Muscle layer of duodenum (tissue), 2 donors: ENCODE measurements at regions not wholly inside any gene's neighbourhood (a gene's known extent, or its start where the extent isn't known, plus 50 kb on each side); places are given as distances from the start of the nearest gene placed in this dataset.

Source experiments
- H3K27ac ChIP-seq: one replicate; pipeline ENCODE4 v1.7.0; 2013; ENCODE audit warnings: mild to moderate bottlenecking, low read length
- H3K27me3 ChIP-seq: one replicate; pipeline ENCODE4 v1.7.0; 2013; ENCODE audit warnings: low read depth, mild to moderate bottlenecking, control low read depth, low read length
- H3K36me3 ChIP-seq, 2 donors: one replicate each; pipeline ENCODE4 v1.7.0; 2013; ENCODE audit warnings: low read length in 2 of 2, control low read depth in 1 of 2, mild to moderate bottlenecking in 1 of 2; ENCODE audit not compliant: insufficient read depth in 2 of 2, control insufficient read depth in 1 of 2
- H3K4me1 ChIP-seq, 2 donors: one replicate each; pipeline ENCODE4 v1.7.0; 2013; ENCODE audit warnings: low read length in 2 of 2, mild to moderate bottlenecking in 2 of 2, control low read depth in 1 of 2, moderate library complexity in 1 of 2; ENCODE audit not compliant: insufficient read depth in 2 of 2, control insufficient read depth in 1 of 2
- H3K4me3 ChIP-seq, 2 donors: one replicate each; pipeline ENCODE4 v1.7.0; 2013; ENCODE audit warnings: low read length in 2 of 2, low read depth in 1 of 2, mild to moderate bottlenecking in 1 of 2
- H3K9me3 ChIP-seq, 2 donors: one replicate each; pipeline ENCODE4 v1.7.0; 2013; ENCODE audit warnings: low read length in 2 of 2, control low read depth in 1 of 2, mild to moderate bottlenecking in 1 of 2; ENCODE audit not compliant: control insufficient read depth in 1 of 2
- donor health status: healthy.

DNA sequence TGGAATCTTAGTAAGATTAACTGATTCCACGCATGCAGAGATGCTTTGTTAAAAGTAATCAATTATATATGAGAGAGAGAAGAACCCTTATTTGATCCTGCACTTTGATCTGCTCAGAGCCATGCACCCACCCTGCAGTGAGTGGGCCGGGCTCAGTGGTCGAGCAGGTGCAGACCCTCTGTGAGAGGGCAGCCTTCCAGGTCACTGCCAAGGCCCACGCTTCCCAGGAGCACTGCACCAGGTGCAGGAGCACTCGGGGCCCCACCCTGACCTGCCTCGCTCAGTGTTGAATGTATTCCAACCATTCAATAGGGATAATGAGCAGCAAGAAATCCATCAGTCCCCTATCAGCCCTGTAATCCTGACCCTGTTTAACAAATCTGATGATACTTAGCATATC is 126.9 kb downstream of the TMEM200C start:
- H3K36me3 ChIP-seq = no peaks in the 10 kb centered on the region
- H3K9me3 ChIP-seq = no peaks in the 10 kb centered on the region
- no peak overlapping the region for H3K27ac ChIP-seq
- H3K4me1 ChIP-seq = peaks cover 0 to 3% of the 10 kb centered on the region in 2 donors
- H3K4me3 ChIP-seq = no peak overlapping the region
- no peaks in the 10 kb centered on the region for H3K27me3 ChIP-seq

DNA sequence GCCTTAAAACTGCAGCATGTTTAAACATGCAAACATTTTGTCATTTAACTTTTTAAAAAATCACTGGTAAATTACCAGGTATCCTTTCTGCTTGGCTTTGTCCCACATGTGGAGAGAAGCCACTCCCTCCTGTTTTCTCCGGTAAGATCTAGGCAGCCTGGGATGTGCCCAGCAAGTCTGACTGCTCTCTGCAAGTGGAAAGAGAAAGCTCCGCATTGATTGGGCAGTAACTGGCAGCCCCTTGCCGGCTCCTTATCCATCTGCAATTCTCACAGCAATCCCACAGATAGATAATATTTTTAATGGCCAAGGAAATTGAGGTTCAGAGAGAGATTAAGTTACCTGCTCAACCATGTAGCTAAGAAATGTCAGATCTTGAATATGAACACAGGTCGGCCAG is 136.1 kb downstream of the TMEM200C start:
- no peaks in the 10 kb centered on the region for H3K9me3 ChIP-seq
- H3K27me3 ChIP-seq = no peaks in the 10 kb centered on the region
- H3K4me3 ChIP-seq = no peak overlapping the region
- no peaks in the 10 kb centered on the region for H3K36me3 ChIP-seq
- H3K27ac ChIP-seq = no peak overlapping the region
- no peaks in the 10 kb centered on the region for H3K4me1 ChIP-seq

DNA sequence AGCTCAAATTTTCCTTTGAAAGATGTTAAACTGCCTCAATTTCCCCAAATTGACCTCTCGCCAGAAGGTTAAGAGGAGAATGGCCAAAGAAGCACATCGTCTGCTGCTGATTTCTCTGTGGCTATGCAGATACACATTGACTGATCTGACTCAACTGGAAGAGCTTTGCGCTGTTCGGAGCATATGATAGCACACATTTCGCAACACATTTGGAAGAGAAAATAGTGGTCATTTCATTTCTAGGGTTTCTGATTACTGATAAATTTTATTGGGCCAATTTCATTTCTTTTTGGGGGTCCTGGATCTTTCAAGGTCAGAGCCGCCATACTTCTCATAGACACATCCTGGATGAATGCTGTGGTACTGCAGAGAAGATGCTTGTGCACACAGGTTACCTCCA is 138.5 kb downstream of the TMEM200C start:
- no peak overlapping the region for H3K4me3 ChIP-seq
- H3K27ac ChIP-seq = no peak overlapping the region
- no peaks in the 10 kb centered on the region for H3K36me3 ChIP-seq
- H3K4me1 ChIP-seq = no peaks in the 10 kb centered on the region
- H3K9me3 ChIP-seq = no peaks in the 10 kb centered on the region
- H3K27me3 ChIP-seq = no peaks in the 10 kb centered on the region

GRCh38 chr18:5747678-5748077 is 147.6 kb downstream of the TMEM200C start:
- Histone ChIP-seq H3K27ac (no peak overlapping the region), H3K4me3 (no peak overlapping the region), H3K36me3 (no peaks in the 10 kb centered on the region), H3K27me3 (no peaks in the 10 kb centered on the region), H3K9me3 (no peaks in the 10 kb centered on the region), H3K4me1 (no peaks in the 10 kb centered on the region)

DNA sequence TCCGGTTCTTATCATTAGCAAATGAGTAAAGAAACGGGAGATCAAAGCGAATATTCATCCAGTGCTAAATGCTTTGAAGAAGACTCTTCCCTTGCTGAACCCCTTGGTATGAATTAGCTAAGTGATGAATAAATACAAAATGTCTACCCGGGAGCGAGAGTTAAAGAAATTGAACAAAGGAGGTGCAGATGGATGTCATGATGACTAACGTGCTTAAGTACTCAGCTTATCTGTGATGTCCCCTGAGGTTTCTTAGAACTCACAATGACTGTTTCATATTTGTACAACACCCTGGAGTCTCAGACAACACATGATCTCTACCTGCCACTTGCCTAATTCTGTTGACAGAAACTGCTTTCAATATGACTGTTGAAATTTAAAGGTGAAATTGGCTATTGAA is 148.5 kb downstream of the TMEM200C start:
- no peaks in the 10 kb centered on the region for H3K27me3 ChIP-seq
- no peak overlapping the region for H3K4me3 ChIP-seq
- no peaks in the 10 kb centered on the region for H3K9me3 ChIP-seq
- no peak overlapping the region for H3K27ac ChIP-seq
- H3K4me1 ChIP-seq = no peaks in the 10 kb centered on the region
- H3K36me3 ChIP-seq = no peaks in the 10 kb centered on the region

DNA sequence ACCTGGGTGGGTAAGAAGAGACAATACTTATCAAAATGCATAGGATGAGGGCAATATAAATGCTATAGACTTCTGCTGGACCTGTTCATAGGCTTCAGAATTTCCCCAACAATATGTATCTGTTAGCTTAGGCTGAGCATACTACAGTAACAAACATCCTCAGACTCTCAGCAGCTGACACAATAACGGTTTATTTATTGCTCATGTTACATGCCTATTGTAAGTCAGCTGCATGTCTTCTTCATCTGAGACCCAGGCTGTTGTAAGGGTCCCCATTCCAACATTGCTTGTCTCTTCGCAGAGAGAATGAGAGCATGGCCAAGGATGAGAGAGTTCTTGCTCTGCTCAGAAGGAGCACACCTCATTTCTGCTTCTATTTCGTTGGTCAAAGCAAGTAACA is 150.7 kb downstream of the TMEM200C start:
- Histone ChIP-seq H3K4me3 (no peak overlapping the region), H3K27ac (no peak overlapping the region), H3K36me3 (no peaks in the 10 kb centered on the region), H3K9me3 (no peaks in the 10 kb centered on the region), H3K4me1 (no peaks in the 10 kb centered on the region), H3K27me3 (no peaks in the 10 kb centered on the region)

GRCh38 chr18:5738526-5738925 is 156.8 kb downstream of the TMEM200C start:
- Histone ChIP-seq H3K4me1 (no peaks in the 10 kb centered on the region), H3K4me3 (no peak overlapping the region), H3K27me3 (no peaks in the 10 kb centered on the region), H3K27ac (no peak overlapping the region), H3K36me3 (no peaks in the 10 kb centered on the region), H3K9me3 (no peaks in the 10 kb centered on the region)

DNA sequence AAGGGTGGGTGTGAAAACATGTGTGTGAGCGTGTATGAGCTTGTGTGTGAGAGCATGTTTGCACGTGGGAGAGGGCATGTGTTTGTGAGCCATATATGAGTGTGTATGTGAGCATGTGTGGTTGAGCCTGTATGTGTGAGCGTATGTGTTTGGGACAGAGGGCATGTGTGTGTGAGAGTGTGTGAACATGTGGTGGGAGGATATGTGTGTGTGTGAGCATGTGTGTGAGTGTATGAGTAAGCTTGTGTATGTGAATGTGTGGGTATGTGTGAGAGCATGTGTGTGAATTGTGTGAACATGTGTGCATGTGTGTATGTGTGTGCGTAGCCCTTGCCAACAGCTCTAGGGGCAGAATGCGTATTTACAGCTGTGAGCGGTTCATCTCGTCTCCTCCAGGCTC is 163.0 kb downstream of the TMEM200C start:
- Histone ChIP-seq H3K4me1 (no peaks in the 10 kb centered on the region), H3K4me3 (no peak overlapping the region), H3K27ac (no peak overlapping the region), H3K36me3 (no peaks in the 10 kb centered on the region), H3K9me3 (no peaks in the 10 kb centered on the region), H3K27me3 (no peaks in the 10 kb centered on the region)

GRCh38 chr18:5729983-5730699 is 165.2 kb downstream of the TMEM200C start:
- no peaks in the 10 kb centered on the region for H3K36me3 ChIP-seq
- H3K9me3 ChIP-seq = no peaks in the 10 kb centered on the region
- H3K27ac ChIP-seq = no peak overlapping the region
- H3K4me3 ChIP-seq = no peak overlapping the region
- no peaks in the 10 kb centered on the region for H3K27me3 ChIP-seq
- no peaks in the 10 kb centered on the region for H3K4me1 ChIP-seq

- no peak overlapping the region for H3K4me3 ChIP-seq
- no peaks in the 10 kb centered on the region for H3K4me1 ChIP-seq
- H3K27ac ChIP-seq = no peak overlapping the region
- no peaks in the 10 kb centered on the region for H3K27me3 ChIP-seq
- H3K36me3 ChIP-seq = no peaks in the 10 kb centered on the region
- no peaks in the 10 kb centered on the region for H3K9me3 ChIP-seq
Observed at GRCh38 chr18:5728531-5728930, 166.8 kb downstream of the TMEM200C start.

DNA sequence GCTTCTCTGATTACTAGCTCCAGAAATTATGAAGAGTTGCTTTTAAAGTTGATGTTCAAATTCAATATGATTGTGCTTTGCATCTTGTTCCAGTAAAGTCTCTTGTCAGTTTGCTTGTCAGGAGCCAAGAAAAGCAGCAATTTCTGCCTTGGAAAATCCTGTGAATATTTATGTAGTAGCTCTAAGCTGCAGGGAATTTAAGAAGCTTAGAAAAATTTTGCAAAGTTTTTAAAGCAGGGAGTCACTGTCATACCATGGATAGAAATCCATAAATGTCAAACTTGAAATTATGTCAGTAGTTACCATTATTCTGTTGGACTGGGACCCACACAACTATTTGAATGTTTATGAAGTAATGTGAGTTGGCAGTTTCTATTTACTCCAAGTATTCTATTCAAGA is 169.3 kb downstream of the TMEM200C start:
- Histone ChIP-seq H3K4me3 (no peak overlapping the region), H3K9me3 (no peaks in the 10 kb centered on the region), H3K27me3 (no peaks in the 10 kb centered on the region), H3K4me1 (no peaks in the 10 kb centered on the region), H3K27ac (no peak overlapping the region), H3K36me3 (no peaks in the 10 kb centered on the region)

GRCh38 chr18:5721924-5722323 is 173.4 kb downstream of the TMEM200C start:
- no peaks in the 10 kb centered on the region for H3K27me3 ChIP-seq
- no peak overlapping the region for H3K27ac ChIP-seq
- no peaks in the 10 kb centered on the region for H3K36me3 ChIP-seq
- no peak overlapping the region for H3K4me3 ChIP-seq
- no peaks in the 10 kb centered on the region for H3K4me1 ChIP-seq
- H3K9me3 ChIP-seq = no peaks in the 10 kb centered on the region
